ENCODE measurements at regions not wholly inside any gene's neighbourhood (a gene's known extent, or its start where the extent isn't known, plus 50 kb on each side); places are given as distances from the start of the nearest gene placed in this dataset.

- no peaks in the 10 kb centered on the region for H4K20me1 ChIP-seq (ENCODE audit: control insufficient read depth, extremely low read depth, insufficient read depth, low read length)
- H3K4me2 ChIP-seq (ENCODE audit: control insufficient read depth, extremely low read depth, insufficient read depth, low read depth, low read length), result no peak overlapping the region
- no peak overlapping the region for H3K9ac ChIP-seq (ENCODE audit: control insufficient read depth, extremely low read depth, insufficient read depth, low read length)
- H3K9me1 ChIP-seq (ENCODE audit: control insufficient read depth, extremely low read depth, insufficient read depth, low read length), result no peaks in the 10 kb centered on the region
- no peak overlapping the region for H3K27ac ChIP-seq (ENCODE audit: control insufficient read depth, insufficient read depth, low read length)
- H2AFZ ChIP-seq (ENCODE audit: control insufficient read depth, low read length), result no peak overlapping the region
- dilution Hi-C loops (cut with MboI; ENCODE audit: extremely low pct_ligation_motif_present, low sequenced_read_pairs), result no loop called here
- DNase-seq (ENCODE audit: low read depth, low spot score), result no peak
- no peaks in the 10 kb centered on the region for H3K9me3 ChIP-seq (ENCODE audit: control insufficient read depth, low read depth, low read length)
- H3K79me2 ChIP-seq (ENCODE audit: control insufficient read depth, insufficient read depth, low read length), result no peaks in the 10 kb centered on the region
- H3K4me1 ChIP-seq (ENCODE audit: control insufficient read depth, extremely low read depth, insufficient read depth, low read length), result peaks cover 9% of the 10 kb centered on the region
- H3K27me3 ChIP-seq (ENCODE audit: control insufficient read depth, extremely low read depth, insufficient read depth, low read length), result no peaks in the 10 kb centered on the region
- no peaks in the 10 kb centered on the region for H3K36me3 ChIP-seq (ENCODE audit: control insufficient read depth in 2 of 2, extremely low read depth in 1 of 2, insufficient read depth in 2 of 2, low read length in 2 of 2)
- H3K4me3 ChIP-seq (ENCODE audit: control insufficient read depth in 2 of 3, extremely low read depth in 1 of 3, insufficient read depth in 2 of 3, low read depth in 1 of 3, low read length in 3 of 3), result no peak overlapping the region
- no peak for FAIRE-seq
- TF ChIP-seq CTCF (optimal IDR thresholded peaks at IDR 0.05 in 1 of 3, IDR thresholded peaks at IDR 0.05 in 1 of 3, conservative IDR thresholded peaks at IDR 0.05 in 1 of 3; ENCODE audit: extremely low read depth in 1 of 3, insufficient read depth in 2 of 3, low read length in 3 of 3) (no peak), EZH2 (IDR thresholded peaks at IDR 0.05; ENCODE audit: low read length) (no peak)
These were observed 99.0 kb upstream of the LSM8 start for GRCh38 chr7:118085000-118085399.

DNA sequence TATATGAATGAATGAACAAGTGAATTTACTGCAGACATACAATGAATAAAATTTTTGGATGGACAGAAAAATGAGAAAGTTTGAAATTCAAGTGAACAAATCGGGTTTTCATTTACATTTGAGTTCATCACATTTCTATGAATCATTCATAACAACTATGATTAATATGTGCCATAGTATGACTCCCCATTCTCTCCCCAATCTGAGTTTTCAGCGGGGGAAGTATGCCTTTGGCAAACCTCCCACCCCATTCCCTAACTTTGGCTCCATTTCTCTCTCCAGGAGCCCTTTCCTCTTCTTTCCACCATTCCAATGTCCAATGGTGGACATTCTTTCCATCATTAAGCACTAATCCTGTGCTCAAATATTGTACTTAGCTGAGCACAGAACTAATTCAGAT, 96.8 kb upstream of the LSM8 start:
- H3K79me2 ChIP-seq (ENCODE audit: control insufficient read depth, insufficient read depth, low read length), result no peaks in the 10 kb centered on the region
- no peaks in the 10 kb centered on the region for H4K20me1 ChIP-seq (ENCODE audit: control insufficient read depth, extremely low read depth, insufficient read depth, low read length)
- no peak overlapping the region for H3K27ac ChIP-seq (ENCODE audit: control insufficient read depth, insufficient read depth, low read length)
- H3K4me2 ChIP-seq (ENCODE audit: control insufficient read depth, extremely low read depth, insufficient read depth, low read depth, low read length), result no peak overlapping the region
- H3K9me1 ChIP-seq (ENCODE audit: control insufficient read depth, extremely low read depth, insufficient read depth, low read length), result no peaks in the 10 kb centered on the region
- DNase-seq (ENCODE audit: low read depth, low spot score) (no peak), FAIRE-seq (no peak)
- dilution Hi-C loops (cut with MboI; ENCODE audit: extremely low pct_ligation_motif_present, low sequenced_read_pairs), result no loop called here
- H3K4me1 ChIP-seq (ENCODE audit: control insufficient read depth, extremely low read depth, insufficient read depth, low read length), result no peaks in the 10 kb centered on the region
- no peak overlapping the region for H3K9ac ChIP-seq (ENCODE audit: control insufficient read depth, extremely low read depth, insufficient read depth, low read length)
- no peak overlapping the region for H3K4me3 ChIP-seq (ENCODE audit: control insufficient read depth in 2 of 3, extremely low read depth in 1 of 3, insufficient read depth in 2 of 3, low read depth in 1 of 3, low read length in 3 of 3)
- H3K9me3 ChIP-seq (ENCODE audit: control insufficient read depth, low read depth, low read length), result no peaks in the 10 kb centered on the region
- no peak overlapping the region for H2AFZ ChIP-seq (ENCODE audit: control insufficient read depth, low read length)
- TF ChIP-seq CTCF (optimal IDR thresholded peaks at IDR 0.05 in 1 of 3, IDR thresholded peaks at IDR 0.05 in 1 of 3, conservative IDR thresholded peaks at IDR 0.05 in 1 of 3; ENCODE audit: extremely low read depth in 1 of 3, insufficient read depth in 2 of 3, low read length in 3 of 3) (no peak), EZH2 (IDR thresholded peaks at IDR 0.05; ENCODE audit: low read length) (no peak)
- no peaks in the 10 kb centered on the region for H3K36me3 ChIP-seq (ENCODE audit: control insufficient read depth in 2 of 2, extremely low read depth in 1 of 2, insufficient read depth in 2 of 2, low read length in 2 of 2)
- no peaks in the 10 kb centered on the region for H3K27me3 ChIP-seq (ENCODE audit: control insufficient read depth, extremely low read depth, insufficient read depth, low read length)

Data from keratinocyte (primary cell).